ENCODE measurements at regions not wholly inside any gene's neighbourhood (a gene's known extent, or its start where the extent isn't known, plus 50 kb on each side); places are given as distances from the start of the nearest gene placed in this dataset.

DNA sequence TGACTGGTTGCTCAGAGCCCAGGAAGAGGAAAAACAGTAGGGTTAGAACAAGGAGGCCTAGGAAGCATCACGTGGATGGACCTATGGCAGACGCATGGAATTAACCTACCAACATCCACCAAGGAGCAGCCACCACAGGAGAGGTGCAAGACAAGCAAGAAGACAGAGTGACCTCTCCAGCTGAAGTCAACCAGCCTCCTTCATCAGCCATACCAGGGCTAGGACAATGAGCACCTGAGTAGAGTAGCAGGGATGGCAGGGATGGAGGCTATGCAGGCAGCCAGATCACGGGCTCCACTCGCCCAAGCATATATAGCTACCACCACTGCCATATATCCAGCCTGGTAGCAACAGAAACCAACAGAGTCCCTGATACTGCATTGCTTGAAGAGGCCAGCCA, 202.1 kb upstream of the B3GAT1 start:
- no peaks in the 10 kb centered on the region for H3K36me3 ChIP-seq
- no peak for ATAC-seq
- TF ChIP-seq, protein P1, sequence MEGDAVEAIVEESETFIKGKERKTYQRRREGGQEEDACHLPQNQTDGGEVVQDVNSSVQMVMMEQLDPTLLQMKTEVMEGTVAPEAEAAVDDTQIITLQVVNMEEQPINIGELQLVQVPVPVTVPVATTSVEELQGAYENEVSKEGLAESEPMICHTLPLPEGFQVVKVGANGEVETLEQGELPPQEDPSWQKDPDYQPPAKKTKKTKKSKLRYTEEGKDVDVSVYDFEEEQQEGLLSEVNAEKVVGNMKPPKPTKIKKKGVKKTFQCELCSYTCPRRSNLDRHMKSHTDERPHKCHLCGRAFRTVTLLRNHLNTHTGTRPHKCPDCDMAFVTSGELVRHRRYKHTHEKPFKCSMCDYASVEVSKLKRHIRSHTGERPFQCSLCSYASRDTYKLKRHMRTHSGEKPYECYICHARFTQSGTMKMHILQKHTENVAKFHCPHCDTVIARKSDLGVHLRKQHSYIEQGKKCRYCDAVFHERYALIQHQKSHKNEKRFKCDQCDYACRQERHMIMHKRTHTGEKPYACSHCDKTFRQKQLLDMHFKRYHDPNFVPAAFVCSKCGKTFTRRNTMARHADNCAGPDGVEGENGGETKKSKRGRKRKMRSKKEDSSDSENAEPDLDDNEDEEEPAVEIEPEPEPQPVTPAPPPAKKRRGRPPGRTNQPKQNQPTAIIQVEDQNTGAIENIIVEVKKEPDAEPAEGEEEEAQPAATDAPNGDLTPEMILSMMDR (IDR thresholded peaks at IDR 0.05) = no peak
- H3K4me3 ChIP-seq = no peak overlapping the region
- H3K27me3 ChIP-seq = peaks cover 0 to 58% (median 4%) of the 10 kb centered on the region in 7 donors
- WGBS, 2 donors = 76 to 77% methylated on average over 4 of the region's 4 CpGs
- H3K9me3 ChIP-seq = no peaks in the 10 kb centered on the region
- intact Hi-C loops (cut with DNase I) = loop anchor here in 1 of 10 donors (10.0 kb wide), 1 partner anchor 61 kb away; no protein-coding TSS in a partner anchor
- H3K4me1 ChIP-seq = no peaks in the 10 kb centered on the region
- H3K27ac ChIP-seq = no peak overlapping the region
- DNase-seq = no peak

DNA sequence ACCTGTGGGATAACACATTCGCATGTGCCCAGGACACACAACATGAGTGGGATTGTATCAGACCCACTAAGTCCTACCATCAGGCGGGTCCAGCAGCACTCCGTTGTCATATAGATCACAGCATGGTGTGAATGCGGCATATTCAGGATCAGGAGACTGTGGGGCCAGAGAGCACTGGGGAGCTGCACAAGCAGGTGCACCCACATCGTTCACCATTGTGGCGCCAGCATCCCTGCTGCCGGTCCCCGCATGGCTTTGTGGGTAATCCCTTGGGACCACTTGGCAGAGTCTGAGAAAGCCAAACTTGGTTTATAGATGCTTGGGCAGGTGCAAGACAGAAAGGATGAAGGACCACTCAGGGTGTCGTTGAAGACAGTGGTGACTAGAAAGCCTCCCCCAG, 201.6 kb upstream of the B3GAT1 start:
- Histone ChIP-seq H3K36me3 (no peaks in the 10 kb centered on the region), H3K9me3 (no peaks in the 10 kb centered on the region), H3K27me3 (peaks cover 0 to 63% (median 4%) of the 10 kb centered on the region in 7 donors), H3K4me1 (no peaks in the 10 kb centered on the region), H3K4me3 (no peak overlapping the region), H3K27ac (no peak overlapping the region)
- WGBS, 2 donors = 87 to 94% methylated on average over 9 of the region's 9 CpGs
- ATAC-seq = no peak
- intact Hi-C loops (cut with DNase I) = loop anchor here in 1 of 10 donors (10.0 kb wide), 1 partner anchor 61 kb away; no protein-coding TSS in a partner anchor
- TF ChIP-seq, protein P1 (IDR thresholded peaks at IDR 0.05) = no peak
- DNase-seq = no peak

DNA sequence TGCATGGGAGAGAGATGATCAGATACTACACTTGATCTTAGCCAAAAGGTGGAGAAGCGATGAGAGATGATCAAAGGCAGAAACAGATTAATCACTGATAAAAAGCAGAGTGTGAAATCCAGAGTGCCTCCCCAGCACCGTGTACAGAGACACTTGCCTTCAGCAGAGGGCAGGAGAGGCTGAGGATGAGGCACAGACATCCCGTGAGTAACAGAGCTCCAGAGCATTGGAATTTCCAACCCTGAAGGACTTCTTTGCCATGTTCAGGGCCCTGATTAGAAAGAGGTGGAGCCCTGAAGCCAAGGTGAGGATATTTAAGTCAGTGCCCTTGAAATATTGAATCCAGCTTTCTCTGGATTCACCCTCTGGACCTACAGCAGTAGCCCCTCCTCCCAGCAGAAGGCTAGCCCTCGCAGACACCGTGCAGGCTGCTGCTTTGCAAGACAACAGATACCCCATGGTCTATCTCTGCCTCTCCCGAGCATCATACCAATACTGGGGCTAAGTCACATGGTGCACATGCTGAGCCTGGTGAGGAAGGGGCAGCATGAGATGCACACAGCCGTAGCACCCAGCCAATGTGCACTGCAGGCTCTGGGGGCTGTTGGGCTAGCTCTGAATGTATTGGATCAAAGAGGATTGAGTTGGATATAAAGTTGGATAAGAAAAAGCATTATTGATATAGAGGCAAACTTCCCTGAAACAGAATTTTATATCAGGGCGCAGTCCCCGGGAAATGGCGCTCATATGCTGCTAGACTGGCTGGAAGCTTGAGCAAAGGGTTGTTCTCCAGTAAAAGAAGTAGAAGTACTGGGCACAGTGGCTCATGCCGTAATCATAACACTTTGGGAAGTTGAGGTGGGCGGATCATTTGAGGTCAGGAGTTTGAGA, 200.3 kb upstream of the B3GAT1 start:
- ATAC-seq (no peak), DNase-seq (no peak)
- TF ChIP-seq, protein P1 (IDR thresholded peaks at IDR 0.05) = no peak
- H3K4me1 ChIP-seq = no peaks in the 10 kb centered on the region
- no peaks in the 10 kb centered on the region for H3K9me3 ChIP-seq
- intact Hi-C loops (cut with DNase I) = loop anchor here in 1 of 10 donors (10.0 kb wide), 1 partner anchor 62 kb away; no protein-coding TSS in a partner anchor
- peaks cover 0 to 76% (median 4%) of the 10 kb centered on the region in 7 donors for H3K27me3 ChIP-seq
- WGBS, 2 donors = 63 to 66% methylated on average over 12 of the region's 12 CpGs
- H3K36me3 ChIP-seq = no peaks in the 10 kb centered on the region
- no peak overlapping the region for H3K4me3 ChIP-seq
- no peak overlapping the region for H3K27ac ChIP-seq

DNA sequence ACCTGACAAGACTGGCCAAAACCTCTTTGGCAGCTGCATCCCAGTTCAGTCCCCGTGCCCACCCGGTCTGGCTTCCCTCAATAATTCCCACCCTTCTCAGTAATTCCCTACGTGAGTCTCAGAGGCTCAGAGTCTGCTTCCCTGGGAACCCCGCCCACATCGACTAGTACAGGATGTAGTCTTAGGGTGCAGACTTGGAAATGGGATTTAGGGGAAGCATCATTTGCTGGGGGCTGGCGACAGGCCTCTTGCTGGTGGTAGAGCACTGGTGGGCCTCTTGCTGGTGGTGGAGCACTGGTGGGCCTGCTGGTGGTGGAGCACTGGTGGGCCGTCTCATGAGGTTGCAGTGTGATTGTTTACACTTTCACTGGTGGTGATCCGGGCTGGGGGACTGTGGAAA, 199.5 kb upstream of the B3GAT1 start:
- Histone ChIP-seq H3K9me3 (no peaks in the 10 kb centered on the region), H3K4me3 (no peak overlapping the region), H3K36me3 (no peaks in the 10 kb centered on the region), H3K27me3 (peaks cover 0 to 82% (median 4%) of the 10 kb centered on the region in 7 donors), H3K27ac (no peak overlapping the region), H3K4me1 (no peaks in the 10 kb centered on the region)
- TF ChIP-seq, protein P1 (IDR thresholded peaks at IDR 0.05) = no peak
- ATAC-seq = no peak
- DNase-seq = no peak
- WGBS, 2 donors = 81 to 86% methylated on average over 8 of the region's 8 CpGs
- intact Hi-C loops (cut with DNase I) = loop anchor here in 1 of 10 donors (10.0 kb wide), 1 partner anchor 63 kb away; no protein-coding TSS in a partner anchor

All from heart right ventricle (tissue), 16 donors.